Liver (tissue), 3 donors: ENCODE measurements at regions not wholly inside any gene's neighbourhood (a gene's known extent, or its start where the extent isn't known, plus 50 kb on each side); places are given as distances from the start of the nearest gene placed in this dataset.

Source experiments
- ATF3 ChIP-seq: IDR thresholded peaks from 2 replicates; pipeline ENCODE4 v1.6.1; 2016; ENCODE audit warnings: antibody characterized with exemption
- CTCF ChIP-seq: fragments of 150-350 bp; IDR thresholded peaks from 2 replicates; pipeline ENCODE4 v1.5.1; 2017; ENCODE audit warnings: improper control_type of control experiment, low read depth, low read length; ENCODE audit not compliant: missing input control
- EGR1 ChIP-seq, 2 donors: IDR thresholded peaks; 2 replicates each; pipeline ENCODE4 v1.6.1; 2016 to 2018; ENCODE audit warnings: antibody characterized with exemption in 2 of 2, low read depth in 2 of 2
- FOXA1 ChIP-seq: IDR thresholded peaks from 2 replicates; pipeline ENCODE4 v1.6.1; 2016; ENCODE audit warnings: antibody characterized with exemption
- FOXA2 ChIP-seq: IDR thresholded peaks from 2 replicates; pipeline ENCODE4 v1.6.1; 2016; ENCODE audit warnings: antibody characterized with exemption
- GABPA ChIP-seq, 2 donors: IDR thresholded peaks in 1 of 2; conservative IDR thresholded peaks in 1 of 2; 2 replicates each; pipeline ENCODE4 v1.6.1; 2016; ENCODE audit warnings: antibody characterized with exemption in 2 of 2, mild to moderate bottlenecking in 1 of 2, moderate library complexity in 1 of 2
- JUND ChIP-seq, 2 donors: IDR thresholded peaks; 2 replicates each; pipeline ENCODE4 v1.6.1; 2016; ENCODE audit warnings: antibody characterized with exemption in 2 of 2
- MAX ChIP-seq: IDR thresholded peaks from 2 replicates; pipeline ENCODE4 v1.6.1; 2016; ENCODE audit warnings: antibody characterized with exemption
- RAD21 ChIP-seq, 2 donors: IDR thresholded peaks; 2 replicates each; pipeline ENCODE4 v1.6.1; 2016; ENCODE audit warnings: antibody characterized with exemption in 2 of 2, mild to moderate bottlenecking in 2 of 2
- REST ChIP-seq: IDR thresholded peaks from 2 replicates; pipeline ENCODE4 v1.6.1; 2016; ENCODE audit warnings: antibody characterized with exemption, mild to moderate bottlenecking
- SP1 ChIP-seq: IDR thresholded peaks from 2 replicates; pipeline ENCODE4 v1.6.1; 2018; ENCODE audit warnings: antibody characterized with exemption, mild to moderate bottlenecking
- TAF1 ChIP-seq: conservative IDR thresholded peaks from 2 replicates; pipeline ENCODE4 v1.6.1; 2016; ENCODE audit warnings: antibody characterized with exemption, mild to moderate bottlenecking
- donor health status: healthy.
- donor health status: healthy.

GRCh38 chr20:10114598-10114997 is 79.8 kb downstream of the ANKEF1 start:
- TF ChIP-seq CTCF (no peak), ATF3 (no peak), FOXA2 (no peak), REST (no peak), FOXA1 (no peak), JUND (IDR thresholded peaks at IDR 0.05) (no peak), RAD21 (IDR thresholded peaks at IDR 0.05) (no peak), GABPA (IDR thresholded peaks at IDR 0.05 in 1 of 2, conservative IDR thresholded peaks at IDR 0.05 in 1 of 2) (no peak), MAX (no peak), TAF1 (no peak), SP1 (no peak), EGR1 (IDR thresholded peaks at IDR 0.05; ENCODE audit: low read depth in 2 of 2) (no peak)
